ENCODE measurements at regions not wholly inside any gene's neighbourhood (a gene's known extent, or its start where the extent isn't known, plus 50 kb on each side); places are given as distances from the start of the nearest gene placed in this dataset.

GRCh38 chr9:14025741-14026140, 288.2 kb downstream of the NFIB start:
- Mint-ChIP-seq H3K4me3 (ENCODE audit: unreplicated experiment) (no peak overlapping the region), H3K4me1 (ENCODE audit: low read depth, unreplicated experiment) (no peaks in the 10 kb centered on the region), H3K36me3 (ENCODE audit: unreplicated experiment) (no peaks in the 10 kb centered on the region), H3K9me3 (ENCODE audit: unreplicated experiment) (no peaks in the 10 kb centered on the region), H3K27me3 (ENCODE audit: unreplicated experiment) (no peaks in the 10 kb centered on the region), H3K27ac (ENCODE audit: unreplicated experiment) (no peak overlapping the region)
- no peak for DNase-seq
- TF ChIP-seq, protein P1, sequence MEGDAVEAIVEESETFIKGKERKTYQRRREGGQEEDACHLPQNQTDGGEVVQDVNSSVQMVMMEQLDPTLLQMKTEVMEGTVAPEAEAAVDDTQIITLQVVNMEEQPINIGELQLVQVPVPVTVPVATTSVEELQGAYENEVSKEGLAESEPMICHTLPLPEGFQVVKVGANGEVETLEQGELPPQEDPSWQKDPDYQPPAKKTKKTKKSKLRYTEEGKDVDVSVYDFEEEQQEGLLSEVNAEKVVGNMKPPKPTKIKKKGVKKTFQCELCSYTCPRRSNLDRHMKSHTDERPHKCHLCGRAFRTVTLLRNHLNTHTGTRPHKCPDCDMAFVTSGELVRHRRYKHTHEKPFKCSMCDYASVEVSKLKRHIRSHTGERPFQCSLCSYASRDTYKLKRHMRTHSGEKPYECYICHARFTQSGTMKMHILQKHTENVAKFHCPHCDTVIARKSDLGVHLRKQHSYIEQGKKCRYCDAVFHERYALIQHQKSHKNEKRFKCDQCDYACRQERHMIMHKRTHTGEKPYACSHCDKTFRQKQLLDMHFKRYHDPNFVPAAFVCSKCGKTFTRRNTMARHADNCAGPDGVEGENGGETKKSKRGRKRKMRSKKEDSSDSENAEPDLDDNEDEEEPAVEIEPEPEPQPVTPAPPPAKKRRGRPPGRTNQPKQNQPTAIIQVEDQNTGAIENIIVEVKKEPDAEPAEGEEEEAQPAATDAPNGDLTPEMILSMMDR (IDR thresholded peaks at IDR 0.05; ENCODE audit: partially characterized antibody, unreplicated experiment): no peak

DNA sequence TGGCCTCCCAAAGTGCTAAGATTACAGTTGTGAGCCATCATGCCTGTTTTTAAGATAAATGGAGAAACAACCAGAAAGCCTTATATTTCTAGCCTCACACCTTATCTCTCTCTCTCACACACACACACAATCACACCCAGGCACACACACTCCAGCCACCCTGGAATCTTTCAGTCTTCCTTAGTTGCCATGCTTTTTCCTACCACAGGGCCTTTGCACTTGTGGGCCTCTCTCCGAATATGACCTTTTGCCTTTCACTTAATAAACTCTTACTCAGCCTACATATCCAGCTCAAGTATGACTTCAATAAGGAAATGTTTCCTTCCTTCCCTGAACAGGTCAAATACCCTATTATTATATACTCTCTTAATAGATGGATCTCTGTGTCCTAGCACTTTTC, 290.7 kb downstream of the NFIB start:
- TF ChIP-seq, protein P1 (IDR thresholded peaks at IDR 0.05; ENCODE audit: partially characterized antibody, unreplicated experiment): no peak

GRCh38 chr9:14021871-14022525, 291.9 kb downstream of the NFIB start:
- no peak for DNase-seq
- H3K27me3 Mint-ChIP-seq (ENCODE audit: unreplicated experiment): no peaks in the 10 kb centered on the region
- no peak overlapping the region for H3K27ac Mint-ChIP-seq (ENCODE audit: unreplicated experiment)
- H3K4me1 Mint-ChIP-seq (ENCODE audit: low read depth, unreplicated experiment): no peaks in the 10 kb centered on the region
- H3K9me3 Mint-ChIP-seq (ENCODE audit: unreplicated experiment): no peaks in the 10 kb centered on the region
- no peaks in the 10 kb centered on the region for H3K36me3 Mint-ChIP-seq (ENCODE audit: unreplicated experiment)
- no peak overlapping the region for H3K4me3 Mint-ChIP-seq (ENCODE audit: unreplicated experiment)
- TF ChIP-seq, protein P1 (IDR thresholded peaks at IDR 0.05; ENCODE audit: partially characterized antibody, unreplicated experiment): no peak

More for the DNA sequence above, 290.7 kb downstream of the NFIB start:
- Mint-ChIP-seq H3K9me3 (ENCODE audit: unreplicated experiment) (no peaks in the 10 kb centered on the region), H3K36me3 (ENCODE audit: unreplicated experiment) (no peaks in the 10 kb centered on the region), H3K4me1 (ENCODE audit: low read depth, unreplicated experiment) (no peaks in the 10 kb centered on the region), H3K4me3 (ENCODE audit: unreplicated experiment) (no peak overlapping the region), H3K27ac (ENCODE audit: unreplicated experiment) (no peak overlapping the region), H3K27me3 (ENCODE audit: unreplicated experiment) (no peaks in the 10 kb centered on the region)
- DNase-seq: no peak

DNA sequence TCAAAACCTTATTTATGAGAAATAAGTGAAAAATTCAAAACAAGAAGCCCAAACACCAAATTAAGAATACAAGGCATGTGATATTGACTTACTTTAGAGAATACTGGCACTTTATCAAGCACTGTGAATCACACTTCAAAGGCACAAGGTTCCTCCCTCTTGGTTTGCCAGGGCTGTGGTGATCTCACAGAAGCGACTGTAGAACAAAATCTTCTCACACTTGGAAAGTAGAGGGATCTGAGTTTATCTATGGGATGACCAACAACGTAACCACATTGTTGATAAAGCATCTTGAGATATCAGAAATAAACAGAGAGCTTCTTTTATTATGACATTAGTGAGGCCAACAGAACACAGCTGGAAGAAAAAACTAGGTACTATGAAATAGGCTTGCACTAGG, 295.9 kb downstream of the NFIB start:
- peaks cover 2% of the 10 kb centered on the region for H3K27me3 Mint-ChIP-seq (ENCODE audit: unreplicated experiment)
- DNase-seq: no peak
- H3K36me3 Mint-ChIP-seq (ENCODE audit: unreplicated experiment): no peaks in the 10 kb centered on the region
- no peaks in the 10 kb centered on the region for H3K9me3 Mint-ChIP-seq (ENCODE audit: unreplicated experiment)
- H3K4me1 Mint-ChIP-seq (ENCODE audit: low read depth, unreplicated experiment): no peaks in the 10 kb centered on the region
- TF ChIP-seq, protein P1 (IDR thresholded peaks at IDR 0.05; ENCODE audit: partially characterized antibody, unreplicated experiment): no peak
- H3K4me3 Mint-ChIP-seq (ENCODE audit: unreplicated experiment): no peak overlapping the region
- H3K27ac Mint-ChIP-seq (ENCODE audit: unreplicated experiment): no peak overlapping the region

DNA sequence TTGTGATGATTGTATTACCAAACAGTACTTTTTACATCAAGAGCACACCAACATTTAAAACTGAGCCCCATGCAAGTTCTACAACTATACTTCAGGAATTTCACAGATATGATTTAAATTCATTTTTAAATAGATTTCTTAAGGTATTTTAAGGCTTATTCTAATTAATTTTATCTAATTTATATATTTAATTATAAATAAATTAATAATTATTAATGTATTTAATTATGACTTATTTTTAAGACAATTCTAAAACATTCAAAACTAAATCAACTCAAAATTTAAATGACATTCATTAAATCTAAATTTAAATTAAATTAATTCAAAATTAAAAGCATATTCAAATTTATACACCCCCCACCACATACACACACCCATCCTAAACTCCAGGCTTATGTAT, 299.2 kb downstream of the NFIB start:
- H3K4me3 Mint-ChIP-seq (ENCODE audit: unreplicated experiment): no peak overlapping the region
- TF ChIP-seq, protein P1 (IDR thresholded peaks at IDR 0.05; ENCODE audit: partially characterized antibody, unreplicated experiment): no peak
- peaks cover 2% of the 10 kb centered on the region for H3K27me3 Mint-ChIP-seq (ENCODE audit: unreplicated experiment)
- H3K36me3 Mint-ChIP-seq (ENCODE audit: unreplicated experiment): no peaks in the 10 kb centered on the region
- H3K27ac Mint-ChIP-seq (ENCODE audit: unreplicated experiment): no peak overlapping the region
- H3K4me1 Mint-ChIP-seq (ENCODE audit: low read depth, unreplicated experiment): no peaks in the 10 kb centered on the region
- DNase-seq: no peak
- H3K9me3 Mint-ChIP-seq (ENCODE audit: unreplicated experiment): no peaks in the 10 kb centered on the region
